HUES48 (cell line): ENCODE measurements at regions not wholly inside any gene's neighbourhood (a gene's known extent, or its start where the extent isn't known, plus 50 kb on each side); places are given as distances from the start of the nearest gene placed in this dataset.

ENCODE experiments used
- H3K27ac ChIP-seq: one replicate; pipeline ENCODE4 v1.7.0; 2013; ENCODE audit warnings: low read depth, low read length, inconsistent platforms
- H3K27me3 ChIP-seq: 2 replicates; pipeline ENCODE4 v1.6.1; 2013; ENCODE audit warnings: mild to moderate bottlenecking, low read length; ENCODE audit not compliant: control insufficient read depth, insufficient read depth
- H3K36me3 ChIP-seq: 2 replicates; pipeline ENCODE4 v1.6.1; 2013; ENCODE audit warnings: low read length; ENCODE audit not compliant: control insufficient read depth, insufficient read depth
- H3K4me1 ChIP-seq: 2 replicates; pipeline ENCODE4 v1.6.1; 2013; ENCODE audit warnings: mild to moderate bottlenecking, low read length; ENCODE audit not compliant: control insufficient read depth, insufficient read depth
- H3K4me3 ChIP-seq: 2 replicates; pipeline ENCODE4 v1.5.1; 2013; ENCODE audit warnings: mild to moderate bottlenecking, low read depth, low read length
- H3K9ac ChIP-seq: 2 replicates; pipeline ENCODE4 v1.6.1; 2013; ENCODE audit warnings: mild to moderate bottlenecking, low read depth, low read length, moderate library complexity
- H3K9me3 ChIP-seq: 2 replicates; pipeline ENCODE4 v1.6.1; 2013; ENCODE audit warnings: low read length; ENCODE audit not compliant: control insufficient read depth, insufficient read depth

GRCh38 chr5:167228134-167228533 is 1063.3 kb upstream of the WWC1 start:
- no peaks in the 10 kb centered on the region for H3K36me3 ChIP-seq
- H3K4me3 ChIP-seq: no peak overlapping the region
- no peak overlapping the region for H3K27ac ChIP-seq
- no peaks in the 10 kb centered on the region for H3K27me3 ChIP-seq
- H3K9ac ChIP-seq: no peak overlapping the region
- H3K9me3 ChIP-seq: peaks cover 5% of the 10 kb centered on the region; the same call in 1 of the 2 replicates
- no peaks in the 10 kb centered on the region for H3K4me1 ChIP-seq

DNA sequence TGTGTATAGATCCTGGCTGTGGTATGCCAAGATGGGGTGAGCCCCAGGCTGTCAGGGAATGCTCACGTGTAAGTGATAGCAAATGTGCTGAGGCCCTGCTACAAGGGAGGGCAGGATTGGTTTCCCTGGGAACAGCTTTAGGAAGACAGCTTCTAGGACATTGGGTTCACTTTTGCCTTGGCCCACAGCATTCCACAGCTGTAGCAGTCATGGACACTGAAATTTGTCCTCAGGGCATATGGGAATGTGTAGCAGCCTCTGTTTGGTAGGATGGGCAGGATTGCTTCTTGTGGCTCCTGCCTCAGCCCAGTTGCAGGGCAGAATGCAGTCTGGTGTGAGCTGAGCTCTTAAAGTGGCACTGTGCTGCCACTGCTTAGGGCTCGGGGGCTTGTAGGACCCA is 1061.7 kb upstream of the WWC1 start:
- no peaks in the 10 kb centered on the region for H3K4me1 ChIP-seq
- no peak overlapping the region for H3K4me3 ChIP-seq
- no peak overlapping the region for H3K9ac ChIP-seq
- no peaks in the 10 kb centered on the region for H3K36me3 ChIP-seq
- H3K27me3 ChIP-seq: no peaks in the 10 kb centered on the region
- H3K9me3 ChIP-seq: peaks cover 5% of the 10 kb centered on the region; the same call in 1 of the 2 replicates
- H3K27ac ChIP-seq: no peak overlapping the region

GRCh38 chr5:167230414-167230813 is 1061.0 kb upstream of the WWC1 start:
- no peak overlapping the region for H3K9ac ChIP-seq
- no peaks in the 10 kb centered on the region for H3K4me1 ChIP-seq
- H3K4me3 ChIP-seq: no peak overlapping the region
- no peaks in the 10 kb centered on the region for H3K27me3 ChIP-seq
- peaks cover 5% of the 10 kb centered on the region; the same call in 1 of the 2 replicates for H3K9me3 ChIP-seq
- no peak overlapping the region for H3K27ac ChIP-seq
- no peaks in the 10 kb centered on the region for H3K36me3 ChIP-seq

- Histone ChIP-seq H3K9me3 (peaks cover 5% of the 10 kb centered on the region; the same call in 1 of the 2 replicates), H3K9ac (no peak overlapping the region)
These were observed 1058.7 kb upstream of the WWC1 start for GRCh38 chr5:167232675-167233311.

GRCh38 chr5:167233507-167234220 is 1057.8 kb upstream of the WWC1 start:
- Histone ChIP-seq H3K9me3 (peaks cover 5% of the 10 kb centered on the region; the same call in 1 of the 2 replicates), H3K27ac (no peak overlapping the region), H3K4me3 (no peak overlapping the region), H3K36me3 (no peaks in the 10 kb centered on the region), H3K27me3 (no peaks in the 10 kb centered on the region), H3K9ac (no peak overlapping the region), H3K4me1 (no peaks in the 10 kb centered on the region)

More at GRCh38 chr5:167232675-167233311, 1058.7 kb upstream of the WWC1 start:
- Histone ChIP-seq H3K27ac (no peak overlapping the region), H3K36me3 (no peaks in the 10 kb centered on the region), H3K4me1 (no peaks in the 10 kb centered on the region), H3K27me3 (no peaks in the 10 kb centered on the region), H3K4me3 (no peak overlapping the region)

DNA sequence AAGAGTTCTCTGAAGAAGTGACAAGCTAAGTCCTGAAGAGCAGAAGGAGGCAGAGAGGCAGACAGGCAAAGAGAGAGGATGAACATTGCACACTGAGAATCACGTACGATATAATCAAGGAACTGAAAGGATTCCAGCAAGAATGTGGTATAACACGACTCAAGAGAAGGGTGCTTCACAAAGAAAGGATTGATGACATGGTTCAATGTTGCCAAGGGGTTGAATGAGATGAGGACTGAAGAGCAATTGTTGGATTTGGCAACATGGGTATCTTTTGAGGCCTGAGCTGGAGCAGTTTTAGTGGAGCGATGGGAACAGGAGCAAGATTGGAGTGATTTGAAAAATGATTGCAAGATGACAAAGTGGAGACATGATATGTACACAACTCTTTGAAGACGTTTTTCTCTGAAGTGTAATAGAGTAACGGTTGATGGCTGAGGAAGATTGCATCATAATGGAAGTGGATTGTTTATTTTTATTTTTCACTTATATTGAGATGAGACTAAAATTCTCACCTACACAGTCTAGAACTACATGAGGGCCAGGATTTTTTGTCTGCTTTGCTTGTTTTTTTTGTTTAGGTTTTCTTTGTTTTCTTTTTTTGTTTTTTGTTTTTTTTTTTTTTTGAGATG is 1049.9 kb upstream of the WWC1 start:
- Histone ChIP-seq H3K9ac (no peak overlapping the region), H3K36me3 (no peaks in the 10 kb centered on the region), H3K9me3 (no peaks in the 10 kb centered on the region), H3K27me3 (no peaks in the 10 kb centered on the region), H3K4me3 (no peak overlapping the region), H3K4me1 (no peaks in the 10 kb centered on the region), H3K27ac (no peak overlapping the region)

DNA sequence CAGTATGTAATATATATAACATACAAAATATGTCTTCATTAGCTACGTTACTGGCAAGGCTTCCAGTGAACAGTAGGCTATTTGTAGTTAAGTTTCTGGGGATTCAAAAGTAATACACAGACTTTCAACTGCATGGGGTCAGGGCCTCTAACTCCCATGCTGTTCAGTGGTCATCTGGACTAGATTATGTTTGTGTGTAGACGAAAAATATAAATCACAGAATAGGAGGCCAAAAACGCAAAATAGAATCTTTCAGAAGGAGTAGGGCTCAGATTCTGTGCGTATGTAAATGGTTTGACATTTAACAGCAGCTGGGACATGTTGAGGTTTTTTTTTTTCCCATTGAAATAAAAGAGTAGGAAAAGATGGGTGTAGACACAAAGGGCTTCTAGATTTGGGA is 1048.7 kb upstream of the WWC1 start:
- Histone ChIP-seq H3K27me3 (no peaks in the 10 kb centered on the region), H3K4me1 (no peaks in the 10 kb centered on the region), H3K9ac (no peak overlapping the region), H3K9me3 (no peaks in the 10 kb centered on the region), H3K27ac (no peak overlapping the region), H3K4me3 (no peak overlapping the region), H3K36me3 (no peaks in the 10 kb centered on the region)

- H3K36me3 ChIP-seq: no peaks in the 10 kb centered on the region
These were observed 1048.0 kb upstream of the WWC1 start for GRCh38 chr5:167243463-167243862.

GRCh38 chr5:167244583-167244982 is 1046.9 kb upstream of the WWC1 start:
- no peaks in the 10 kb centered on the region for H3K4me1 ChIP-seq
- H3K9ac ChIP-seq: no peak overlapping the region
- no peaks in the 10 kb centered on the region for H3K27me3 ChIP-seq
- H3K36me3 ChIP-seq: no peaks in the 10 kb centered on the region
- no peak overlapping the region for H3K27ac ChIP-seq
- no peaks in the 10 kb centered on the region for H3K9me3 ChIP-seq
- no peak overlapping the region for H3K4me3 ChIP-seq

More at GRCh38 chr5:167243463-167243862, 1048.0 kb upstream of the WWC1 start:
- Histone ChIP-seq H3K4me3 (no peak overlapping the region), H3K9ac (no peak overlapping the region), H3K9me3 (no peaks in the 10 kb centered on the region), H3K27ac (no peak overlapping the region), H3K27me3 (no peaks in the 10 kb centered on the region), H3K4me1 (no peaks in the 10 kb centered on the region)

DNA sequence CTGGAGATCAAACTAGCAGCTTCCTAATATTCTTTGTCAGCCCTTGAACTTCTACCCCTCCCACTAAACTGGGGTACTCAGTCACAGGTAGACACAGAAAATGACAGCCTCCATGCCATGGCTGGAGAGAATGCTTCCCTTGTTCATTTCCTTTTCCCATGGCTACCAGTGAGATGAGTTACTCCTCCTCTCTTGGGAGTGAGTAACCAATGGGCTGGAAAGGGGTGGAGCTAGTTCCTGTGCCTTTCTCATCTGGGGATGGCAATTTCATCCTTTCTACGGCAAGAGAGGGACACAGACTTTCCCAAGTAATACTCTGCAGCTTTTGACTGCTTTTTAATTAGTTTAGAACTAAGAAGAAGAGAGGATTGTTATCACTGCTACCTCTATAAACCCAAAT is 1045.6 kb upstream of the WWC1 start:
- no peaks in the 10 kb centered on the region for H3K4me1 ChIP-seq
- no peaks in the 10 kb centered on the region for H3K36me3 ChIP-seq
- no peaks in the 10 kb centered on the region for H3K9me3 ChIP-seq
- H3K27ac ChIP-seq: no peak overlapping the region
- H3K27me3 ChIP-seq: no peaks in the 10 kb centered on the region
- no peak overlapping the region for H3K4me3 ChIP-seq
- no peak overlapping the region for H3K9ac ChIP-seq

GRCh38 chr5:167247816-167248215 is 1043.6 kb upstream of the WWC1 start:
- no peak overlapping the region for H3K4me3 ChIP-seq
- H3K36me3 ChIP-seq: no peaks in the 10 kb centered on the region

More at GRCh38 chr5:167247816-167248215, 1043.6 kb upstream of the WWC1 start:
- Histone ChIP-seq H3K9ac (no peak overlapping the region), H3K9me3 (no peaks in the 10 kb centered on the region), H3K27me3 (no peaks in the 10 kb centered on the region), H3K4me1 (no peaks in the 10 kb centered on the region), H3K27ac (no peak overlapping the region)
